ENCODE measurements at regions not wholly inside any gene's neighbourhood (a gene's known extent, or its start where the extent isn't known, plus 50 kb on each side); places are given as distances from the start of the nearest gene placed in this dataset.

DNA sequence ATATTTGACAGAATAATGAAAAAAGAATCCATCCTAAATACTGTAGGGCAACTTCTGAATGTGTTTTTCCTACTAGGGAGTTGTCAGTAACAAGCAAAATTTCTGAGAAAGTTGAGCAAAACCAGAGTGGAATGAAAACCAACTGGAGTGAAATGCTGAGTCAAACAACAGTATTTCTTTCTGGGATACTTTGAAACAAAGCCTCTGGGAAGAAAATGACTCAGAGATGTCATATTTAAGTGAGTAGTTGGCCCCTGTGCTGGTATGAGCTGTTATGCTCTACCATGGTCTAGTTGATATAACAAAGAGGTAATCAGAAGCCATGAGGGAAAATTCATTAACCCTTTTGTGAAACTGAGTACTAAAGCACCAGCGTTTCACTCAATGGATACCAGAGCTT, 372.1 kb upstream of the C9orf72 start:
- TF ChIP-seq, protein P1, sequence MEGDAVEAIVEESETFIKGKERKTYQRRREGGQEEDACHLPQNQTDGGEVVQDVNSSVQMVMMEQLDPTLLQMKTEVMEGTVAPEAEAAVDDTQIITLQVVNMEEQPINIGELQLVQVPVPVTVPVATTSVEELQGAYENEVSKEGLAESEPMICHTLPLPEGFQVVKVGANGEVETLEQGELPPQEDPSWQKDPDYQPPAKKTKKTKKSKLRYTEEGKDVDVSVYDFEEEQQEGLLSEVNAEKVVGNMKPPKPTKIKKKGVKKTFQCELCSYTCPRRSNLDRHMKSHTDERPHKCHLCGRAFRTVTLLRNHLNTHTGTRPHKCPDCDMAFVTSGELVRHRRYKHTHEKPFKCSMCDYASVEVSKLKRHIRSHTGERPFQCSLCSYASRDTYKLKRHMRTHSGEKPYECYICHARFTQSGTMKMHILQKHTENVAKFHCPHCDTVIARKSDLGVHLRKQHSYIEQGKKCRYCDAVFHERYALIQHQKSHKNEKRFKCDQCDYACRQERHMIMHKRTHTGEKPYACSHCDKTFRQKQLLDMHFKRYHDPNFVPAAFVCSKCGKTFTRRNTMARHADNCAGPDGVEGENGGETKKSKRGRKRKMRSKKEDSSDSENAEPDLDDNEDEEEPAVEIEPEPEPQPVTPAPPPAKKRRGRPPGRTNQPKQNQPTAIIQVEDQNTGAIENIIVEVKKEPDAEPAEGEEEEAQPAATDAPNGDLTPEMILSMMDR (IDR thresholded peaks at IDR 0.05), result no peak
- no peak for TF ChIP-seq EZH2 (IDR thresholded peaks at IDR 0.05)
- no peak for TF ChIP-seq EZH2phosphoT487 (IDR thresholded peaks at IDR 0.05)

All from neural progenitor cell (in vitro differentiated cells).